ENCODE measurements at regions not wholly inside any gene's neighbourhood (a gene's known extent, or its start where the extent isn't known, plus 50 kb on each side); places are given as distances from the start of the nearest gene placed in this dataset.
"Not testable (repeated sequence)": the region's sequence is repeated elsewhere in the genome, so short reads cannot be mapped to it uniquely, and the experiment has no call there.

DNA sequence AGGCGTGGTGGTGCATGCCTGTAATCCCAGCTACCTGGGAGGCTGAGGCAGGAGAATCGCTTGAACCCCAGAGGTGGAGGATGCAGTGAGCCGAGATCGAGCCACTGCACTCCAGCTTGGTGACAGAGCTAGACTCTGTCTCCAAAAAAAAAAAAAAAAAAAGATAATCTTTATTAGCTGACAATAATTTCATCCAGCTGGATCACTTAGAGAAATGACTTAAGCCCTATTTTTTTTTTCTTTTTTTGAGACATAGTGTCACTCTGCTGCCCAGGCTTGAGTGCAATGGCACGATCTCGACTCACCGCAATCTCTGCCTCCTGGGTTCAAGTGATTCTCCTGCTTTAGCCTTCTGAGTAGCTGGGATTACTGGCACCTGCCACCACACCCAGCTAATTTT lies 51.6 kb upstream of the MAP4K4 start:
- not testable (repeated sequence) for H3K36me3 Mint-ChIP-seq (ENCODE audit: low read depth, unreplicated experiment); H4K20me1 ChIP-seq (ENCODE audit: insufficient read depth, low read length); H3K9me3 ChIP-seq (ENCODE audit: insufficient read depth, low read depth, low read length); DNase-seq (ENCODE audit: low read depth); H3K9me3 Mint-ChIP-seq (ENCODE audit: unreplicated experiment); H3K4me2 ChIP-seq (ENCODE audit: low read length); H3K27ac ChIP-seq (ENCODE audit: low read depth, low read length); H3K4me3 ChIP-seq (ENCODE audit: insufficient read depth, low read depth, low read length); H3K36me3 ChIP-seq (ENCODE audit: insufficient read depth, low read length); H3K4me3 Mint-ChIP-seq (ENCODE audit: unreplicated experiment); H2AFZ ChIP-seq (ENCODE audit: low read depth, low read length); H3K27ac Mint-ChIP-seq (ENCODE audit: unreplicated experiment); H3K27me3 ChIP-seq (ENCODE audit: insufficient read depth, low read length); FAIRE-seq; H3K27me3 Mint-ChIP-seq (ENCODE audit: low read depth, unreplicated experiment); H3K79me2 ChIP-seq (ENCODE audit: insufficient read depth, low read length); H3K4me1 Mint-ChIP-seq (ENCODE audit: low read depth, unreplicated experiment); H3K9ac ChIP-seq (ENCODE audit: low read length); H3K4me1 ChIP-seq (ENCODE audit: insufficient read depth, low read length)

- Mint-ChIP-seq H3K27me3 (ENCODE audit: low read depth, unreplicated experiment) (peaks cover 1% of the 10 kb centered on the region), H3K9me3 (ENCODE audit: unreplicated experiment) (peaks cover 6% of the 10 kb centered on the region)
These were observed 52.6 kb upstream of the MAP4K4 start for GRCh38 chr2:101644842-101645383.

GRCh38 chr2:101643004-101643524 lies 54.4 kb upstream of the MAP4K4 start:
- Histone ChIP-seq H3K9ac (ENCODE audit: low read length) (no peak overlapping the region), H3K4me3 (ENCODE audit: insufficient read depth, low read depth, low read length) (no peak overlapping the region), H3K27ac (ENCODE audit: low read depth, low read length) (no peak overlapping the region), H3K79me2 (ENCODE audit: insufficient read depth, low read length) (no peaks in the 10 kb centered on the region), H3K4me1 (ENCODE audit: insufficient read depth, low read length) (no peaks in the 10 kb centered on the region), H3K4me2 (ENCODE audit: low read length) (no peak overlapping the region), H3K27me3 (ENCODE audit: insufficient read depth, low read length) (no peaks in the 10 kb centered on the region), H3K36me3 (ENCODE audit: insufficient read depth, low read length) (no peaks in the 10 kb centered on the region), H4K20me1 (ENCODE audit: insufficient read depth, low read length) (no peaks in the 10 kb centered on the region), H3K9me3 (ENCODE audit: insufficient read depth, low read depth, low read length) (no peaks in the 10 kb centered on the region), H2AFZ (ENCODE audit: low read depth, low read length) (no peak overlapping the region)
- Mint-ChIP-seq H3K4me1 (ENCODE audit: low read depth, unreplicated experiment) (no peaks in the 10 kb centered on the region), H3K36me3 (ENCODE audit: low read depth, unreplicated experiment) (no peaks in the 10 kb centered on the region), H3K27ac (ENCODE audit: unreplicated experiment) (no peak overlapping the region), H3K27me3 (ENCODE audit: low read depth, unreplicated experiment) (peaks cover 5% of the 10 kb centered on the region), H3K9me3 (ENCODE audit: unreplicated experiment) (peaks cover 6% of the 10 kb centered on the region), H3K4me3 (ENCODE audit: unreplicated experiment) (no peak overlapping the region)
- FAIRE-seq (no peak), DNase-seq (ENCODE audit: low read depth) (no peak)
- no peak for TF ChIP-seq EZH2 (IDR thresholded peaks at IDR 0.05; ENCODE audit: insufficient read depth, low read length)
- TF ChIP-seq, protein P1, sequence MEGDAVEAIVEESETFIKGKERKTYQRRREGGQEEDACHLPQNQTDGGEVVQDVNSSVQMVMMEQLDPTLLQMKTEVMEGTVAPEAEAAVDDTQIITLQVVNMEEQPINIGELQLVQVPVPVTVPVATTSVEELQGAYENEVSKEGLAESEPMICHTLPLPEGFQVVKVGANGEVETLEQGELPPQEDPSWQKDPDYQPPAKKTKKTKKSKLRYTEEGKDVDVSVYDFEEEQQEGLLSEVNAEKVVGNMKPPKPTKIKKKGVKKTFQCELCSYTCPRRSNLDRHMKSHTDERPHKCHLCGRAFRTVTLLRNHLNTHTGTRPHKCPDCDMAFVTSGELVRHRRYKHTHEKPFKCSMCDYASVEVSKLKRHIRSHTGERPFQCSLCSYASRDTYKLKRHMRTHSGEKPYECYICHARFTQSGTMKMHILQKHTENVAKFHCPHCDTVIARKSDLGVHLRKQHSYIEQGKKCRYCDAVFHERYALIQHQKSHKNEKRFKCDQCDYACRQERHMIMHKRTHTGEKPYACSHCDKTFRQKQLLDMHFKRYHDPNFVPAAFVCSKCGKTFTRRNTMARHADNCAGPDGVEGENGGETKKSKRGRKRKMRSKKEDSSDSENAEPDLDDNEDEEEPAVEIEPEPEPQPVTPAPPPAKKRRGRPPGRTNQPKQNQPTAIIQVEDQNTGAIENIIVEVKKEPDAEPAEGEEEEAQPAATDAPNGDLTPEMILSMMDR (IDR thresholded peaks at IDR 0.05; ENCODE audit: insufficient read depth, low read depth, low read length), result no peak

More at GRCh38 chr2:101644842-101645383, 52.6 kb upstream of the MAP4K4 start:
- FAIRE-seq (no peak), DNase-seq (ENCODE audit: low read depth) (no peak)
- no peak overlapping the region for H3K27ac Mint-ChIP-seq (ENCODE audit: unreplicated experiment)
- Histone ChIP-seq H3K4me3 (ENCODE audit: insufficient read depth, low read depth, low read length) (no peak overlapping the region), H4K20me1 (ENCODE audit: insufficient read depth, low read length) (no peaks in the 10 kb centered on the region), H3K9me3 (ENCODE audit: insufficient read depth, low read depth, low read length) (no peaks in the 10 kb centered on the region), H2AFZ (ENCODE audit: low read depth, low read length) (no peak overlapping the region), H3K4me1 (ENCODE audit: insufficient read depth, low read length) (no peaks in the 10 kb centered on the region), H3K79me2 (ENCODE audit: insufficient read depth, low read length) (no peaks in the 10 kb centered on the region), H3K27ac (ENCODE audit: low read depth, low read length) (no peak overlapping the region), H3K9ac (ENCODE audit: low read length) (no peak overlapping the region), H3K27me3 (ENCODE audit: insufficient read depth, low read length) (no peaks in the 10 kb centered on the region), H3K4me2 (ENCODE audit: low read length) (no peak overlapping the region), H3K36me3 (ENCODE audit: insufficient read depth, low read length) (no peaks in the 10 kb centered on the region)
- no peak for TF ChIP-seq EZH2 (IDR thresholded peaks at IDR 0.05; ENCODE audit: insufficient read depth, low read length)
- TF ChIP-seq, protein P1 (IDR thresholded peaks at IDR 0.05; ENCODE audit: insufficient read depth, low read depth, low read length), result no peak
- H3K4me3 Mint-ChIP-seq (ENCODE audit: unreplicated experiment), result no peak overlapping the region
- no peaks in the 10 kb centered on the region for H3K36me3 Mint-ChIP-seq (ENCODE audit: low read depth, unreplicated experiment)
- H3K4me1 Mint-ChIP-seq (ENCODE audit: low read depth, unreplicated experiment), result no peaks in the 10 kb centered on the region

All from astrocyte (in vitro differentiated cells and primary cell).